Type B pancreatic cell (in vitro differentiated cells): ENCODE measurements at regions not wholly inside any gene's neighbourhood (a gene's known extent, or its start where the extent isn't known, plus 50 kb on each side); places are given as distances from the start of the nearest gene placed in this dataset.

Source experiments
- DNase-seq: peaks from one replicate; pipeline ENCODE4 v3.0.0; 2021; ENCODE audit warnings: mixed read lengths; ENCODE audit not compliant: unreplicated experiment; ENCODE audit errors: extremely low spot score
- H3K27ac Mint-ChIP-seq: 2 replicates; pipeline ENCODE4 v1.8.0; 2021; ENCODE audit warnings: mild to moderate bottlenecking, mixed read lengths
- H3K27me3 Mint-ChIP-seq: 2 replicates; pipeline ENCODE4 v1.8.0; 2021; ENCODE audit warnings: mixed read lengths
- H3K36me3 Mint-ChIP-seq: 2 replicates; pipeline ENCODE4 v1.8.0; 2021; ENCODE audit warnings: mixed read lengths
- H3K4me1 Mint-ChIP-seq: one replicate; pipeline ENCODE4 v1.8.0; 2021; ENCODE audit warnings: mixed read lengths; ENCODE audit not compliant: unreplicated experiment
- H3K4me3 Mint-ChIP-seq: 2 replicates; pipeline ENCODE4 v1.8.0; 2021; ENCODE audit warnings: mild to moderate bottlenecking, mixed read lengths
- H3K9me3 Mint-ChIP-seq: 2 replicates; pipeline ENCODE4 v1.8.0; 2021; ENCODE audit warnings: mixed read lengths
- CTCF ChIP-seq: fragments of 200-600 bp; sonication (generic); conservative IDR thresholded peaks from 2 replicates; pipeline ENCODE4 v1.5.0; 2021; ENCODE audit warnings: antibody characterized with exemption, mild to moderate bottlenecking

DNA sequence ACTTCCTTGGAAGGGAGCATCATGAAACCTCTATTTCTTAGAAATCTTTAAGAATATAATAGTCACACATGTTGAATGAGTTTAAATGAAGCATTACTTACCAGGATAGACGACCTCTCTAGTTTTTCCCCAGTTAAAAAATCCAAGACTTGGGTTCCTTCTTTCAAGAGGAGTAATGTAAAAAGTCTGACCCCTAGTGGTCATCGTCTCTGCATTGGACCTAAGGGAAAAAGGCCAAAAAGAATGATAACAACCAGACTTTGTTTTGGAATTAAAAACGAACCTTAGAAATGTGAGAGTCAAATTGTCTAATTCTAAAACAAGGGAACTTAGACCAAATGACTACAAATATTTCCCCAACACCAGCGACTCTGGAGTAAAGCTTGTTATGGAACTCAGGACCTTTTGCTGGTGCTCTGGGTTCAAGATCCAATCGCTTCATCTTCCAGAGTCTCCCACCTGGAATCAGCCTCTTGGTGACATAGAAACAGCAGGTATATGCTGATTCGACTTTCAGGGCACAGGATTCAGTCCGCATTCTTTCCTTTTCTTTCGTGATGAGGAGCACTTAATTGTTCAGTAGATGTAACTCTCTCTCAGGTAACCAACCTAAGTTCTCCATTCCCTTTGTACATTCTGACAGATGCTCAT lies 214.8 kb upstream of the TPRG1 start:
- Mint-ChIP-seq H3K4me1 (no peaks in the 10 kb centered on the region), H3K9me3 (no peaks in the 10 kb centered on the region), H3K36me3 (no peaks in the 10 kb centered on the region), H3K27me3 (peaks cover 3% of the 10 kb centered on the region), H3K27ac (no peak overlapping the region), H3K4me3 (no peak overlapping the region)
- DNase-seq, result no peak
- TF ChIP-seq CTCF, result peak; percentile 89

- Mint-ChIP-seq H3K4me1 (no peaks in the 10 kb centered on the region), H3K27me3 (peaks cover 5% of the 10 kb centered on the region), H3K36me3 (no peaks in the 10 kb centered on the region), H3K27ac (no peak overlapping the region), H3K4me3 (no peak overlapping the region), H3K9me3 (no peaks in the 10 kb centered on the region)
- no peak for DNase-seq
- TF ChIP-seq CTCF, result no peak
These were observed 212.8 kb upstream of the TPRG1 start for GRCh38 chr3:188959013-188959412.

- H3K4me3 Mint-ChIP-seq, result no peak overlapping the region
- no peak for TF ChIP-seq CTCF
- peaks cover 5% of the 10 kb centered on the region for H3K27me3 Mint-ChIP-seq
- H3K36me3 Mint-ChIP-seq, result no peaks in the 10 kb centered on the region
- H3K9me3 Mint-ChIP-seq, result peaks cover 5% of the 10 kb centered on the region
- no peak for DNase-seq
- H3K27ac Mint-ChIP-seq, result no peak overlapping the region
- H3K4me1 Mint-ChIP-seq, result no peaks in the 10 kb centered on the region
These were observed 209.2 kb upstream of the TPRG1 start for GRCh38 chr3:188962253-188963247.

GRCh38 chr3:188964957-188965356 lies 206.8 kb upstream of the TPRG1 start:
- H3K4me3 Mint-ChIP-seq, result no peak overlapping the region
- H3K27ac Mint-ChIP-seq, result no peak overlapping the region
- no peaks in the 10 kb centered on the region for H3K4me1 Mint-ChIP-seq
- no peaks in the 10 kb centered on the region for H3K36me3 Mint-ChIP-seq
- H3K9me3 Mint-ChIP-seq, result peaks cover 5% of the 10 kb centered on the region
- no peak for DNase-seq
- H3K27me3 Mint-ChIP-seq, result peaks cover 5% of the 10 kb centered on the region
- no peak for TF ChIP-seq CTCF

GRCh38 chr3:188972310-188972709 lies 199.5 kb upstream of the TPRG1 start:
- H3K9me3 Mint-ChIP-seq, result peaks cover 7% of the 10 kb centered on the region
- no peak overlapping the region for H3K4me3 Mint-ChIP-seq
- DNase-seq, result no peak
- no peak overlapping the region for H3K27ac Mint-ChIP-seq
- peaks cover 7% of the 10 kb centered on the region for H3K27me3 Mint-ChIP-seq
- H3K36me3 Mint-ChIP-seq, result no peaks in the 10 kb centered on the region
- H3K4me1 Mint-ChIP-seq, result no peaks in the 10 kb centered on the region
- TF ChIP-seq CTCF, result no peak
